Type B pancreatic cell (in vitro differentiated cells): ENCODE measurements at regions not wholly inside any gene's neighbourhood (a gene's known extent, or its start where the extent isn't known, plus 50 kb on each side); places are given as distances from the start of the nearest gene placed in this dataset.
"Not testable (repeated sequence)": the region's sequence is repeated elsewhere in the genome, so short reads cannot be mapped to it uniquely, and the experiment has no call there.

Experiments
- DNase-seq: peaks from one replicate; pipeline ENCODE4 v3.0.0; 2021; ENCODE audit warnings: mixed read lengths; ENCODE audit not compliant: unreplicated experiment; ENCODE audit errors: extremely low spot score
- H3K27ac Mint-ChIP-seq: 2 replicates; pipeline ENCODE4 v1.8.0; 2021; ENCODE audit warnings: mild to moderate bottlenecking, mixed read lengths
- H3K27me3 Mint-ChIP-seq: 2 replicates; pipeline ENCODE4 v1.8.0; 2021; ENCODE audit warnings: mixed read lengths
- H3K36me3 Mint-ChIP-seq: 2 replicates; pipeline ENCODE4 v1.8.0; 2021; ENCODE audit warnings: mixed read lengths
- H3K4me1 Mint-ChIP-seq: one replicate; pipeline ENCODE4 v1.8.0; 2021; ENCODE audit warnings: mixed read lengths; ENCODE audit not compliant: unreplicated experiment
- H3K4me3 Mint-ChIP-seq: 2 replicates; pipeline ENCODE4 v1.8.0; 2021; ENCODE audit warnings: mild to moderate bottlenecking, mixed read lengths
- H3K9me3 Mint-ChIP-seq: 2 replicates; pipeline ENCODE4 v1.8.0; 2021; ENCODE audit warnings: mixed read lengths
- CTCF ChIP-seq: fragments of 200-600 bp; sonication (generic); conservative IDR thresholded peaks from 2 replicates; pipeline ENCODE4 v1.5.0; 2021; ENCODE audit warnings: antibody characterized with exemption, mild to moderate bottlenecking

DNA sequence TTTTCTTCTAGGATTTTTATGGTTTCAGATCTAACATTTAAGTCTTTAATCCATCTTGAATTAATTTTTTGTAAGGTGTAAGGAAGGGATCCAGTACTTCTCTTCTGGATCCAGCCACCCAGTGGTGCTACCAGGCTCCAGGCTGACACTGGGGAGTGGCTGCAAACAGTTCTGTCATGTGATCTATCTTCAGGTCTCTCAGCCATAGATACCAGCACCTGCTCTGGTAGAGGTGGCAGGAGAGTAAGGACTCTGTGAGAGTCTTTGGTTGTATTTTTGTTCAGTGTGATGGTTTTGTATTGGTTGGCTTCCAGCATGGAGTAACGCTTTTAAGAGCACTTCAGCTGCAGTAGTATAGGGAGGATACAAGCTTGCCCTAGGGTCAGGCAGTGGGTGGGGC, 205.9 kb downstream of the FGF10 start:
- peaks cover 6% of the 10 kb centered on the region for H3K9me3 Mint-ChIP-seq
- no peaks in the 10 kb centered on the region for H3K27me3 Mint-ChIP-seq
- DNase-seq: no peak
- no peaks in the 10 kb centered on the region for H3K4me1 Mint-ChIP-seq
- no peak for TF ChIP-seq CTCF
- no peak overlapping the region for H3K4me3 Mint-ChIP-seq
- no peaks in the 10 kb centered on the region for H3K36me3 Mint-ChIP-seq
- no peak overlapping the region for H3K27ac Mint-ChIP-seq

DNA sequence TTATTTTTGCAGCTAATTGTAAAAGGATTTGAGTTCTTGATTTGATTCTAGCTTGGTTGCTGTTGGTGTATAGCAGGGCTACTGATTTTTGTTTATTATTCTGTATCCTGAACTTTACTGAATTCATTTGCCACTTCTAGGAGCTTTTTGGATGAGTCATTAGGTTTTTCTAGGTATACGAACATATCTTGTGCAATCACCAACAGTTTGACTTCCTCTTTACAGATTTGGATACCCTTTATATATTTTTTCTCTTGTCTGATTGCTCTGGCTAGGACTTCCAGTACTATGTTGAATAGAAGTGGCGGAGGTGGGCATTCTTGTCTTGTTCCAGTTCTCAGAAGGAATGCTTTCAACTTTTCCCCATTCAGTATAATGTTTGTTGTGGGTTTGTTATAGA, 210.8 kb downstream of the FGF10 start:
- H3K4me3 Mint-ChIP-seq: no peak overlapping the region
- no peaks in the 10 kb centered on the region for H3K36me3 Mint-ChIP-seq
- DNase-seq: no peak
- no peak for TF ChIP-seq CTCF
- no peaks in the 10 kb centered on the region for H3K27me3 Mint-ChIP-seq
- H3K4me1 Mint-ChIP-seq: no peaks in the 10 kb centered on the region
- H3K27ac Mint-ChIP-seq: no peak overlapping the region
- peaks cover 6% of the 10 kb centered on the region for H3K9me3 Mint-ChIP-seq

GRCh38 chr5:44167540-44167939, 221.7 kb downstream of the FGF10 start:
- no peak overlapping the region for H3K27ac Mint-ChIP-seq
- no peak for DNase-seq
- no peak for TF ChIP-seq CTCF
- H3K27me3 Mint-ChIP-seq: no peaks in the 10 kb centered on the region
- H3K4me3 Mint-ChIP-seq: no peak overlapping the region
- no peaks in the 10 kb centered on the region for H3K36me3 Mint-ChIP-seq
- H3K9me3 Mint-ChIP-seq: no peaks in the 10 kb centered on the region
- no peaks in the 10 kb centered on the region for H3K4me1 Mint-ChIP-seq

GRCh38 chr5:44160369-44160768, 228.9 kb downstream of the FGF10 start:
- no peaks in the 10 kb centered on the region for H3K36me3 Mint-ChIP-seq
- no peaks in the 10 kb centered on the region for H3K27me3 Mint-ChIP-seq
- no peak overlapping the region for H3K27ac Mint-ChIP-seq
- no peak overlapping the region for H3K4me3 Mint-ChIP-seq
- H3K9me3 Mint-ChIP-seq: no peaks in the 10 kb centered on the region
- H3K4me1 Mint-ChIP-seq: no peaks in the 10 kb centered on the region
- DNase-seq: no peak
- TF ChIP-seq CTCF: no peak

DNA sequence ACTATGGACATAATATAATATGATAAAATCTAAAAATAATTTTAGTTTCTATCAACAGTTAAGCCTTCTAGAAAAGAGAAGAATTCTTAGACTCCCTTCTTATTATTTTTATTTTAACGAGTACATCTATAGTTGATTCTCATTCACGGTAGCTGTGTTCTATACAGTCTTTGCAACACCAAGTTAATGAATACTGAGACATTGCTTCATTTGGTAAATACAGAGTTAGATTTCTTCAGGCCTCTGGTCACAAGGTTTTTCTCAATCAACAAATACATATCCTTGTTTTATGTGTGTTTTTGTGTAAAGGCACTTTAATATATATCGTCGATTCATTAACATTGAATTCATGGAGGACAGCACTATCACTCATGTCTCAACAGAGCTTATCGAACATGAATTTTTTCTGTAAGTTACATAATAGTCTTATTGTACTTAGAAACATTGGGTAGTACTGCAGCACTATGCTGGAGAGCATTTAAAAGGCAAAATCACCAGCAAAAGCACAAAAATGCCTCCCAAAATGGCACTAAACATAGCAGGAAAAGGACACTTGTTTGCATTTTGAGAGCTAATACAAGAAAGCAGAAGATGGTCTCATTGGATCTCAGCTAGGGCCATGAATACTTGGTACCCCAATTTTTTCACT, 239.0 kb downstream of the FGF10 start:
- TF ChIP-seq CTCF: no peak
- Mint-ChIP-seq H3K36me3 (no peaks in the 10 kb centered on the region), H3K27ac (no peak overlapping the region), H3K4me1 (no peaks in the 10 kb centered on the region), H3K9me3 (no peaks in the 10 kb centered on the region), H3K27me3 (no peaks in the 10 kb centered on the region), H3K4me3 (no peak overlapping the region)
- no peak for DNase-seq

DNA sequence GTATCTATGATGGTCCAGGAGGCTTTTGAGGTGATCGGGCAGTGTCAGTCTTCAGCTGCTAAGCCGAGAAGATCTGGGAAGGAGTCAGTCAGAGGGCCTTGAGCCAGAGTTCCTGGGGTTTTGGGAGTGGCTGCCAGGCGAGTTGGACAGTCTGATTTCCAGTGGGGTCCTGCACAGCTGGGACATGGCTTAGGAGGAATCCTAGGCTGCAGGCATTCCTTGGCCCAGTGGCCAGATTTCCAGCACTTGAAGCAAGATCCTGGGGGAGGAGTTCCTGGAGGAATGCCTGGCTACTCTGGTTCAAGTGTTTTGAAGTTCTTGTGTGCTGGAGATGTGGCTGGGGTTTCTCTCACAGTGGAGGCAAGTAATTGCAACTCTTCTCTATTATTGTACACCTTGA, 271.3 kb downstream of the FGF10 start:
- H3K4me3 Mint-ChIP-seq, H3K27ac Mint-ChIP-seq, H3K4me1 Mint-ChIP-seq, H3K27me3 Mint-ChIP-seq, H3K9me3 Mint-ChIP-seq, DNase-seq, H3K36me3 Mint-ChIP-seq: not testable (repeated sequence)

DNA sequence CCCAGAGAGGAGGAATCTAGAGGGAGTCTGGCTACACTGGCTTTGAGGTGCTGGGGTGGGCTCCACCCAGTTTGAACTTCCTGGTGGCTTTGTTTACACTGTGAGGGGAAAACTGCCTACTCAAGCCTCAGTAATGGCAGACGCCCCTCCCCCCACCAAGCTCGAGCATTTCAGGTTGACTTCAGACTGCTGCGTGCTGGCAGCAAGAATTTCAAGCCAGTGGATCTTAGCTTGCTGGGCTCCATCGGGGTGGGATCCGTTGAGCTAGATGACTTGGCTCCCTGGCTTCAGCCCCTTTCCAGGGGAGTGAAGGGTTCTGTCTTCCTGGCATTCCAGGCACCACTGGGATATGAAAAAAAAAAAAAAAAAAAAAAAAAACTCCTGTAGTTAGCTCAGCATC, 281.0 kb downstream of the FGF10 start:
- not testable (repeated sequence) for H3K9me3 Mint-ChIP-seq, DNase-seq, H3K36me3 Mint-ChIP-seq, H3K4me3 Mint-ChIP-seq, H3K27ac Mint-ChIP-seq, H3K27me3 Mint-ChIP-seq, H3K4me1 Mint-ChIP-seq
